Gastroesophageal sphincter (tissue), 3 donors: ENCODE measurements at regions not wholly inside any gene's neighbourhood (a gene's known extent, or its start where the extent isn't known, plus 50 kb on each side); places are given as distances from the start of the nearest gene placed in this dataset.

Experiments
- EP300 ChIP-seq: sonication (generic); formaldehyde crosslinking; IDR thresholded peaks from one replicate; pipeline ENCODE4 v1.6.1; 2017; ENCODE audit warnings: antibody characterized with exemption, mild to moderate bottlenecking
- TF ChIP-seq, protein P1 (sequence below), 4 experiments: fragments of 200-600 bp in 2 of 4; fragments of 450-650 bp in 2 of 4; sonication (generic) in 1 of 4; IDR thresholded peaks; one replicate each; pipeline ENCODE4 v1.5.1; 2017 to 2019; ENCODE audit warnings: antibody characterized with exemption in 4 of 4, mild to moderate bottlenecking in 2 of 4, moderate library complexity in 2 of 4

DNA sequence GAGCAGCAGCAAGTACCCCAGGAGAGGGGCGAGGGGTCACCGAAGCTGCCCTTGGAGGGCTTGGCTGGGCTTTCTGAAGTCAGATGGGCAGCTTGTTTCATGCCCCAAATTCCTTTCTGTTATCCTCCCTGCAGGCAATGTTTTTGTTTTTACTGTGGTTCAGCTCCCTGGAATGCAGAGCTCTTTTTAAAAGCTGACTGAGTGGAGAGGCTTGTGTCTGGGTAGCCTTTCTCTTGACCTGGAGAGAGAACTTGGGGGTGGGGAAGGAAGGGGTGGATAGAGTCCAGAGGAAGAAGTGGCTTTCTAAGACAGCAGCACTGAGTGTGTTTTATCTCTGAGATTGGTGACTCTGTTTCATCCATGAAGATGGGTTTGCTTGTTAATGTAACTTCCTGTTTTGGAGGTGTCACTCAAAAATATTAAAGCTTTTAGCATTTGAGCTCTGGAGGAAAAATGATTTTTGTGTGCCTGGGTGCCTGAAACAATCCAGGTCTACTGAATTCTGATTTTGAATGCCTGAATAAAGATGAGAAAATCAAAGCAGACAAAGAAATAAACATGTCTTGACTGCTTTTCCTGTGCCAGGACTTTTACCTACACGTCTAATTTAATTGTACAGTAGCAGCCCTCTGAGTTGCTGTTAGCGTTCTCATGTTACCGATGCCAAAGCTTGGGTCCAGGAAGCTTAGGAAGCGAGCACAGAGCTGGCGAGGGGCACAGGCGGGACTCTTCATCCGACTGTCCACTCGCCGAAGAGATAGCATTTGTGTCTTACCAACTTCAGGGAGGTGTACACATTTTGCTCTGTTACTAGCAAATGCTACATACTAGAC is 78.2 kb upstream of the EEF1E1 start:
- TF ChIP-seq, protein P1, sequence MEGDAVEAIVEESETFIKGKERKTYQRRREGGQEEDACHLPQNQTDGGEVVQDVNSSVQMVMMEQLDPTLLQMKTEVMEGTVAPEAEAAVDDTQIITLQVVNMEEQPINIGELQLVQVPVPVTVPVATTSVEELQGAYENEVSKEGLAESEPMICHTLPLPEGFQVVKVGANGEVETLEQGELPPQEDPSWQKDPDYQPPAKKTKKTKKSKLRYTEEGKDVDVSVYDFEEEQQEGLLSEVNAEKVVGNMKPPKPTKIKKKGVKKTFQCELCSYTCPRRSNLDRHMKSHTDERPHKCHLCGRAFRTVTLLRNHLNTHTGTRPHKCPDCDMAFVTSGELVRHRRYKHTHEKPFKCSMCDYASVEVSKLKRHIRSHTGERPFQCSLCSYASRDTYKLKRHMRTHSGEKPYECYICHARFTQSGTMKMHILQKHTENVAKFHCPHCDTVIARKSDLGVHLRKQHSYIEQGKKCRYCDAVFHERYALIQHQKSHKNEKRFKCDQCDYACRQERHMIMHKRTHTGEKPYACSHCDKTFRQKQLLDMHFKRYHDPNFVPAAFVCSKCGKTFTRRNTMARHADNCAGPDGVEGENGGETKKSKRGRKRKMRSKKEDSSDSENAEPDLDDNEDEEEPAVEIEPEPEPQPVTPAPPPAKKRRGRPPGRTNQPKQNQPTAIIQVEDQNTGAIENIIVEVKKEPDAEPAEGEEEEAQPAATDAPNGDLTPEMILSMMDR (IDR thresholded peaks at IDR 0.05) = no peak
- TF ChIP-seq EP300 = no peak
